Colonic mucosa (tissue), 4 donors: ENCODE measurements at regions not wholly inside any gene's neighbourhood (a gene's known extent, or its start where the extent isn't known, plus 50 kb on each side); places are given as distances from the start of the nearest gene placed in this dataset.
"Not testable (repeated sequence)": the region's sequence is repeated elsewhere in the genome, so short reads cannot be mapped to it uniquely, and the experiment has no call there.

Source experiments
- DNase-seq: peaks from one replicate; pipeline ENCODE4 v3.0.0-alpha.2; 2020
- H3K27ac ChIP-seq: fragments of 200-600 bp; one replicate; pipeline ENCODE4 v1.8.0; 2021
- H3K27me3 ChIP-seq: fragments of 200-600 bp; one replicate; pipeline ENCODE4 v1.8.0; 2021
- H3K36me3 ChIP-seq: fragments of 200-600 bp; one replicate; pipeline ENCODE4 v1.8.0; 2021
- H3K4me1 ChIP-seq: fragments of 200-600 bp; one replicate; pipeline ENCODE4 v1.8.0; 2021; ENCODE audit warnings: mild to moderate bottlenecking
- H3K4me3 ChIP-seq: fragments of 200-600 bp; one replicate; pipeline ENCODE4 v1.8.0; 2021
- H3K9ac ChIP-seq, 2 donors: one replicate each; pipeline ENCODE4 v1.7.0; 2013; ENCODE audit warnings: control low read depth in 2 of 2, low read depth in 2 of 2, low read length in 2 of 2
- H3K9me3 ChIP-seq: fragments of 200-600 bp; one replicate; pipeline ENCODE4 v1.8.0; 2021
- CTCF ChIP-seq: fragments of 200-600 bp; IDR thresholded peaks from one replicate; pipeline ENCODE4 v1.8.0; 2022; ENCODE audit warnings: antibody characterized with exemption, mild to moderate bottlenecking
- intact Hi-C: fragments of 100-400 bp; cut with DNase I; formaldehyde crosslinking; loops from one replicate; pipeline ENCODE4 v1.14.1; 2022
- donor health status: healthy.
- donor health status: DM: no; HTN: no; CAD: no.
- donor health status: DM: no; HTN: no; CAD: no.

- TF ChIP-seq CTCF: no peak
- Histone ChIP-seq H3K4me1 (no peaks in the 10 kb centered on the region), H3K9me3 (no peaks in the 10 kb centered on the region), H3K36me3 (no peaks in the 10 kb centered on the region), H3K4me3 (no peak overlapping the region), H3K27ac (no peak overlapping the region), H3K27me3 (no peaks in the 10 kb centered on the region), H3K9ac (no peak overlapping the region)
- intact Hi-C loops: no loop called here
- DNase-seq: no peak
Measured at GRCh38 chr4:14419516-14419915, 582.8 kb upstream of the CPEB2 start.

DNA sequence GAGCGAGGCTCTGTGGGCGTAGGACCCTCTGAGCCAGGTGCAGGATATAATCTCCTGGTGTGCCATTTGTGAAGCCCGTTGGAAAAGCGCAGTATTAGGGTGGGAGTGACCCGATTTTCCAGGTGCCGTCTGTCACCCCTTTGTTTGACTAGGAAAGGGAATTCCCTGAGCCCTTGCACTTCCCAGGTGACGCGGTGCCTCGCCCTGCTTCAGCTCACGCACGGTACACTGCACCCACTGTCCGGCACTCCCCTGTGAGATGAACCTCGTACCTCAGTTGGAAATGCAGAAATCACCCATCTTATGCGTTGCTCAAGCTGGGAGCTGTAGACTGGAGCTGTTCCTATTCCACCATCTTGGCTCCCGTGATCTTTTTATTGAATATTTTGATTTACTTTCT, 576.0 kb upstream of the CPEB2 start:
- H3K27ac ChIP-seq, H3K9me3 ChIP-seq, intact Hi-C loops, DNase-seq, H3K4me1 ChIP-seq, H3K36me3 ChIP-seq, H3K9ac ChIP-seq, H3K27me3 ChIP-seq, H3K4me3 ChIP-seq: not testable (repeated sequence)

DNA sequence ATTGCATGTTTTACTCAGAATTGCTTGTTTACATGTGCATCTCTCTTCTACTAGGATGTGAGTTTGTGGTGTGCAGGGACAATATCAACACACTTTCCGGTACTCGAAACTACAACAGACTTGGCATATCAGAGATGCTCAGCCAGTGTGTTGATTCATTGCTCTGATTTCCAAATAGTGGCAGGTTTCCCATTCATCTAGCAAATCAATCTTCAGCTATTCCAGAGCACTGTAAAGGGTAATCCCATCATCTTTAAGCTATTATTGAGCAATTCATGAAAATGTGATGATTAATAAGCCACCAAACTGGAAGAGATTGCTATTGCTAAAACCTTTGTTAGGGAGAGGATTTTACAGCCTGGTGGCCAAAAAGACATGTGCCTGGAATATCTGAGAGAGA, 574.2 kb upstream of the CPEB2 start:
- no peak for DNase-seq
- no peak for TF ChIP-seq CTCF
- H3K9me3 ChIP-seq: no peaks in the 10 kb centered on the region
- no peaks in the 10 kb centered on the region for H3K36me3 ChIP-seq
- H3K9ac ChIP-seq: no peak overlapping the region
- intact Hi-C loops: no loop called here
- H3K27me3 ChIP-seq: no peaks in the 10 kb centered on the region
- H3K4me3 ChIP-seq: no peak overlapping the region
- no peaks in the 10 kb centered on the region for H3K4me1 ChIP-seq
- H3K27ac ChIP-seq: no peak overlapping the region

GRCh38 chr4:14431155-14432134, 570.8 kb upstream of the CPEB2 start:
- no peaks in the 10 kb centered on the region for H3K27me3 ChIP-seq
- DNase-seq: no peak
- no peak overlapping the region for H3K27ac ChIP-seq
- H3K4me3 ChIP-seq: no peak overlapping the region
- no peak for TF ChIP-seq CTCF
- H3K9me3 ChIP-seq: no peaks in the 10 kb centered on the region
- H3K4me1 ChIP-seq: no peaks in the 10 kb centered on the region
- H3K9ac ChIP-seq: no peak overlapping the region
- no peaks in the 10 kb centered on the region for H3K36me3 ChIP-seq
- intact Hi-C loops: no loop called here

DNA sequence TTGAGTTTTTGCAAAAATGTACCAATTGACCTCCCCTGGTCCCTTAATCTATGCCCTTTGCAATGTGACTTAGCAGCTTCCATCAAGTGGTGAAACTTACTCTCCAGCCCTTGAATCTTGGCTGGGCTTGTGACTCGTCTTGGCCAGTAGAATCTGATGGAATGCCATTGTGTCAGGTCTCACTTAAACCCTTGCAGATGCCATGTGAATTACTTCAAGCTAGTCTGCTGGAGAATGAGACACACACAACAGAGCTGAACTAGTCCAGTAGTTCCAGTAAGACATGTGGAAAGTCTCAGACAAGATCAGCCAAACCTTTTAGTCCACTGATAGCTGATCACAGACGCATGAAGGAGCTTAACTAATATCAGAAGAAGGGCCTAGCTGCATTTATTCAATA, 567.8 kb upstream of the CPEB2 start:
- H3K36me3 ChIP-seq: no peaks in the 10 kb centered on the region
- H3K9me3 ChIP-seq: no peaks in the 10 kb centered on the region
- no peaks in the 10 kb centered on the region for H3K4me1 ChIP-seq
- no peak overlapping the region for H3K9ac ChIP-seq
- no peak overlapping the region for H3K27ac ChIP-seq
- DNase-seq: no peak
- no peak for TF ChIP-seq CTCF
- no peak overlapping the region for H3K4me3 ChIP-seq
- intact Hi-C loops: no loop called here
- no peaks in the 10 kb centered on the region for H3K27me3 ChIP-seq

- H3K36me3 ChIP-seq: no peaks in the 10 kb centered on the region
- H3K9me3 ChIP-seq: no peaks in the 10 kb centered on the region
- H3K9ac ChIP-seq: no peak overlapping the region
- no peak for TF ChIP-seq CTCF
- DNase-seq: no peak
- no peak overlapping the region for H3K27ac ChIP-seq
- no peak overlapping the region for H3K4me3 ChIP-seq
- intact Hi-C loops: no loop called here
- H3K27me3 ChIP-seq: no peaks in the 10 kb centered on the region
- H3K4me1 ChIP-seq: no peaks in the 10 kb centered on the region
Measured at GRCh38 chr4:14434916-14435315, 567.4 kb upstream of the CPEB2 start.
